Esophagus mucosa (tissue), 1 donor: ENCODE measurements at regions not wholly inside any gene's neighbourhood (a gene's known extent, or its start where the extent isn't known, plus 50 kb on each side); places are given as distances from the start of the nearest gene placed in this dataset.

Source experiments
- ATAC-seq: fragments of 200-7000 bp; cut with Tn5 transposase; one replicate; pipeline ENCODE4 v1.9.1; 2020
- donor health status: DM: yes; HTN: yes; CAD: no.

DNA sequence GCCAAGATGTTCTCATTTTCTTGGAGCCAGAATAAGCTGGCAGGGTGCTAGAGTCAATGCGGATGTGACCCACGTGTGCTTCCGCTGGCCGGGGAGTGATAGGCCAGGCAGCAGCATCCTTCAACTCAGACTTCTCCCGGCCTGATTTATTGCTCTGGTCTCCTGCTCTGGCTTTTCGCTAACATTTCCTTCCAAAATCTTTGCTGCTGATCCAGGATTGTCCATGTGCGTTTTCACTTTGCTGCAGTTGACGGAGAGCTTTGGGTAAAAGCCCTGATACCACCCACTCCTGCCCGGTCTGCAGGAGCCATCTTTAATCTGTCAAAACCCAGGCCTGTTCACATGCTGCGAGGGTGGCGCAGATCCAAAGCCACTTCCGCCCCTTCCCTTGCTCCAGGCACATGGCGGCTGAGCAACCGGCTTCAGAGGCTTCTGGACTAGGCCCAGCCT is 106.8 kb downstream of the CYP26A1 start:
- ATAC-seq, result no peak

DNA sequence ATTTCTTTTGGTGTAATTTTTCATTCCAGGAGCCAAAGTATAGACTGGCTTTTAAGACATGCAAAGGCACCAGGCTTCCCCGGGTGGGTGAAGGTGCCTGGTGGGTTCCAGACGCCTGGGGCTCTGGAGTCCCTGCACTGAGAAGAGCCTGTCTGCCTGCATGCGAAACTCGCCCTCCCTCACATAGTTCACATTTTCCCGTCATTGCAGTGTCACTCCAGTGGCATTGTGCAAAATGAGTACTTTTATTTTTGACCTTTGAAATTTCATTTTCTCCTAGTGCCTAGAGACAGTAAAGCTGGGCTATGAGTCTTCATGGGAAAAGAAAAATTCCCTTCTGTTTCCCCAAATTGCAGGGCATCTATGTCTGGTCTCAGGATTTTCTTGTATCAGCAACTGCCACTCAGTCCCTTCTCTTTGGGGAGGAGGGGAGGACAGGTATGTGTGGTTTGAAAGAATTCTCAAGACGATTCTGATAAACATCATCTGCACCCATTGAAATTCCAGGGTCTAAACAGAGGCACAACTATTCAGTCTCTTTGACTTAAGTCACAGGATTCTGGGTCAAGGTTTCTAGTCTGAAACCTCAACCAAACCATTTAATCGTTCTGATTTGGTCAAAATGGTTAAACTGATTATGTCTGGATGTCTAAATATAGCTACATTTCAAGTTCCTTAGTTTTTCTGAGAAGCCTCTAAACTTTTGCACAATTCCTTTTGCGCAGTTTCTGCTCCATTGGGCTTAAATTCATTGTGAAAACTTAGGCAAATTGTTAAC is 107.8 kb downstream of the CYP26A1 start:
- no peak for ATAC-seq

DNA sequence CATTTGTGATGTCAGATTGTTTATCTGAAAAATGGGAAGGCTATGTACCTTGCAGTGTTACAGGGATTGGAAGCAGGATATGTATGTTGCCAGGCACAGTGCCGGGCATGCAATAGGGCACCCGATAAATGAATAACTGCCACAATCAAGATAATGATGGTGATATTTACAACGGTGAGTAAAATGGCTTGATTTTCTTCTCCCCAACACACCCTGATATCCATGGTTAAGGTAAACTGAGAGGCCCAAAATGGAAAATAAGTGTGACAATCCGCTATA is 108.3 kb downstream of the CYP26A1 start:
- ATAC-seq, result no peak

DNA sequence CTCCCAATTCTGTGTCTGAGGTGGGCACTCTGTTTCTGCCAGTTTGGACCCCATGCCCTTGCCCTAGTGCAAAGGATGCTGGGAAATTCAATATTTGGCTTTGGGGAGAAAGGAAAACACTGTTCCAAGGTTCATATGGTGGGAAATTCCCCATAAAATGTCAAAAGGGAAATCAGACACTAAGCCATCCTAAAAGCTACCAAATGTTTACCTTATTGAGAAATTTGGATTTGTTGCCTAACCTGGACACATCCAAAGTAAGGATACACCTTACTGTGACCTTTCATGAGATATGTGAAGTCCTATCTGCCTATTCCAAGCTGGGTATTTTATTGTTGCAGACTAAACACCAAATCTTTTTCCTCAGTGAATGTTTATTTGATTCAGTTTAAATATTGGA is 109.1 kb downstream of the CYP26A1 start:
- ATAC-seq, result no peak

DNA sequence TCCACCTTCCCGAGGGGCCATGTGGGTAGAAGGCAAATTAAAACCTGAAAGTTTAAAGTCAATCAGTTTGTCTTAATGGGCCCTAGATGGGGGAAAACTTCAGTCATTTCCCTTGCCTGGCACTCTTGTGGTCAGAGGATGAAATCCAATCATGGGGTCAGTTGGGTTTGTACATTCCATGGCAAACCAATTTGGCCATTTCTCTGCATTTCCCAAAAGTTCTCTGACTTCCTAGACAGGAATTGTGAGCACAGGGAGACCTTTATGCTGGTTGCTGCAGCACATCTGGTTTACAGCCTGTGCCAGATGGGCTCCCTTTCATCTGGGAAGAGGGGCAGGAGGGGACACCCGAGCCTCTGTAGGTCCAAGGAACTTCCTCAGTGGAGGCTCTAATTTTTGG is 113.0 kb downstream of the CYP26A1 start:
- no peak for ATAC-seq

DNA sequence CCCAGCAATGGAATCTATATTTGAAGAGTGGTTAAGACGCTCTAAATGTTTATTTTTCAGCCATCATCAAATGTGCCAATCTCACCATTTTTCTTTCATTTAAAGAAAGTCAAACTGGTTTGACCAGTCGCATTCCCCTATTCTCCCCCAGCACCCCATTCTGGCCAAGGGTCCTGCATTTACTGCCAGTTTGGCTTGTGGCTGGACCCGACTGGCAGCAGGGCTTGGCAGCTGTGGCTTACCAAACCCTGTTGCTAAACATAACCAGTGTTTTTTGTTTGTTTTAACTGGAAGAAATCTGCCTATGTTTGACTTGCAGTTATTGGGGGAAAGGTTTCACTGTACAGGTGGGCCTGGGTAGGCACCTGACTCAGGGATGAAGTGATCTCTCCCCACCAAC is 116.3 kb downstream of the CYP26A1 start:
- no peak for ATAC-seq

DNA sequence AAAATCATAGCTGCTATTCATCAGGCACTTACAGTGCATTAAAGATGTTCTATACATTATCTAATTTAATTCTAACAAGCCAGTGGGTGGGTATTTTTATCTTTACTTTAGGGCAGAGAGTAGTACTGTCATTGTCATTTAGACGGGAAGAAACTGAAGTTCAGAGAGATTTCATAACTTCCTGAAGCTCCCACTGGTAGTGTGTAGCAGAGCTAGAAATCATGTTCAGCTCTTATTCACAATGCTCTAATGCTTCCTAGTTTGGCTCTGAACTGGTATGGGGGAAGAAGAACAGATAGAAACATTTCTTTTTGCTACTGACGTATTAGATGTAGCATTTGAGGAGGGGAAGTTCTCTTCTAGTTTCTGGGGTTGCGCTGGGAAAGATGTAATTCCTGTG is 116.7 kb downstream of the CYP26A1 start:
- ATAC-seq, result no peak

DNA sequence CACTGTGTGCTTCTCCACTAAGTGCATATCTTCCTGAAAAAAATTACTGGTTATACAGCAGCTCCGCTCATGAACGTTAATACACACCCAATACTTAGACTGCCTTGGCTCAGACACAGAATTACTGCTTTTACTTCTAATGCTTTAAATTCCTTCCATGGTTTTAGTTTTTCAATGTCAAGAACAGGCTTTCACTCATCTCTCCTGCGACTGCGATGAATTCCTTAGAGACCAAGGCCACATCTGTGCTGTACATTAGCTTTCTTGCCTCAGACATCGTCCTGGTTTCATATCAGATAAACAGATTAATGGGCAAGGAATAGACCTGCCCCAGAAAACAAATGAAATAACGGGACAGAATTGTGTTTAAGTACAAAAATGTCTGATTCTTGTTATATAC is 120.2 kb downstream of the CYP26A1 start:
- ATAC-seq, result no peak

DNA sequence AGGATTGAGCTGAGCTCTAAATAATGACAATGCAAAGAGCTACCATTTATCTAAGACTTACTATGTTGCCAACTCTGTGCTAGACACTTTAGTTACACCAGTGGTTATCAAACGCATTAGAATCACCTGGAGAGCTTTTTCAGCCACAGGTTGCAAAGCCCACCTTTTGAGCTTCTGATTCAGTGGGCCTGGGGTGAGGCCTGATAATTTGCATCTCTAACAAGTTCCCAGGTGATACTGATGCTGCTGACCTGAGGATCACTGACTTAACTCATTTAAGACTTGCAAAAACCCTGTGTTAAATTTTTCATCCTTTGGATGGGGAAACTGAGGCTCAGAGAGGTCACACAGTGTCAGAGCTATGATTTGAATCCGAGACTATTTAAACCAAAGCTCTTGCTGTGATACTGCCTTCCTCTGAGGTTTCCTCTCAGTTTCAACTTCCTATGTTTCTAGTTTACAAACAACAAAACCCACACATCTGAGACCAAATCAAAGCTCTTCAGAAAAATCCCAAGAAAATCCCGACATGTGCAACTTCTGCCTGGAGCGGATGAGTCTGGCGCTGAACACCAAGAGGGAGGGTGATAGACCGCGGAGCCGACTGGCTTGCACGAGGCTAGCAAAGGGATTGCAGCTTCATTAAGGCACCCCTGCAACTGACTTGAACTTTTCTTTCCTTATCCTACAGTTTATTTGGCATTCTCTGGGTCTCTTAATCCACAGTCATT is 124.9 kb downstream of the CYP26A1 start:
- ATAC-seq, result no peak

DNA sequence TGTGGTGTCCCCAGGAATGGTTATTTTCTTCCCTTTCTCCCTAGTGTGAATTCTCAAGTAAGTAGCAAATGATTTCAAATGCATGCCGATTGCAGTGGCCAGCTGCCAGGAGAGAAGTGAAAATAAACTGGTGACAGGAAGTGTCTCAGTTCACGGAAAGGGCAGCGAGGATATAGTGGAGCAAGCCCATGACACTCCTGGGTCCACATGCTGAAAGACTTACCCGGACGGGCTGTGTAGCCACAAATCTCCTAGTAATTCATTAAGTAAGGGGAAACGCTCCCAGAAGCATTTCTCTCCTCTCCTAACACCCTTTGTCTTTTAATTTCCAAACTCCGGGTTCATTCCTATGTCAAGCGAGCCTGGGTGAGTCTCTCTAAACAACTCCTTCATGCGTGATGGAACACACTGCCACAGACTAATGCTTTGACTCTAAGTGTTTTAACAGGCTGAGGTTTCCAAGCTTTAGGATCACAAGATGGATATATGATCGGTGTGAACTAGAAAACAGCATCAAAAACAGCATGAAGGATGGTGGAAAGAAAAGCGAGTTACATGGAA is 125.6 kb downstream of the CYP26A1 start:
- ATAC-seq, result peak; percentile 62

DNA sequence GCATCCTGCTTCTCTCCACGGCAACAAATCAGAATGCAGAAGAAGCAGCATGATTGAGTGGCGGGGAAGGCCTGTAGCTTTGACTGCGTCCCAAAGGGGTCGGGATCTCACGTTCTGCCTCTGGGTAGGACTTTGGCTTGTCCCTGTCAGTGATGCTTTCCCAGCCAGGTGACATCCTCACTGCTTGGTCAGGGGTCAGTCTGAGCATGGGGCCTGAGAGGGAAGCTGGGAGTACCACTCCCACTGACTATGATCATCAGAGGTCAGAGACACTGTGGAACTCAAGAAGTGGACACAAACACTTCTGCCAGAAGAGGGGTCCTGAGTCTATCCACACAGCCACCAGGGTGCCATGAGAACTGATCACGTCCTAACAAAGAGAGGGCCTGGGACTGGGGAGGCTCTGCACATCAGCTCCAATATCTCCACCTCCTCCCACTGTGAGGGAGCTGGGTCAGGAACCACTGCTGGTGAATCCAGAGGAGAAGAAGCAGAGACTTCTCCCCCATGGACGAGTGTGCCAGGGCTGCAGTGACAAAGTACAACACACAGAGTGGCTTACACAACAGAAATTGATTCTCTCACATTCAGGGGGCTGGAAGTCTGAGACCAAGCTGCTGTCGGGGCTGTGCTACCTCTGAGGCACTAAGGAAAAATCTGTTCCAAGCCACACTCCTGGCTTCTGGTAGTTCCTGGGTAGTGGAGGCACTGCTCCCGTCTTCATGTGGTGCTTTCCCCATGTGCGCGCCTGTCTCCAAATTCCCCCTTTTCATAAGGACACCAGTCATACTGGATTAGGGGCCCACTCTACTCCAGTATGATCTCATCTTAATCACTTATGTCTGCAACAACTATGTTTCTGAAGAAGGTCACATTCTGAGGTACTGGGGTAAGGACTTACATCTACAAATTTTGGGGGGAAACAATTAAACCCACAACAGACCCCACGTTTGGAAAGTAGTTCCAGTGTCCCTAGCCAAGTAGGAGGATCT is 131.1 kb downstream of the CYP26A1 start:
- ATAC-seq, result no peak

DNA sequence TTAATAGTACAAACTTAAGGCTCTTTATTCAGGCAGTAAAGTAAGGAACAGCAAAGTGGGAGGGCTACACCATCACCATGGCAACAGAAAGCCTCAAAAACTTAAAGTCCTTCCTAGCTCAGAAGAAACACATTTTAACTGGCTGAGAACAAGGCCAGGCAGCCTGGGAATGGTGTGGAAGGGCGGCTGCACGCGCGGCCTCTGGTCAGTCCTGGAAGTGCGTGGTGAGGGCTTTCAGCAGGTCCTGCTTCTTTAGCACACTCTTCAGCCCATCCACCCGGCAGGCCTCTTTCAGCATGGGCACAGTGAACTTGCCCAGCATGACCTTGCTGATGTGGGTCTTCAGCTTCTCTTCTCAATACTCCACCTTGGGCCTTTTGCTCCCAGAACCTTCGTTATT is 133.0 kb downstream of the CYP26A1 start:
- no peak for ATAC-seq

DNA sequence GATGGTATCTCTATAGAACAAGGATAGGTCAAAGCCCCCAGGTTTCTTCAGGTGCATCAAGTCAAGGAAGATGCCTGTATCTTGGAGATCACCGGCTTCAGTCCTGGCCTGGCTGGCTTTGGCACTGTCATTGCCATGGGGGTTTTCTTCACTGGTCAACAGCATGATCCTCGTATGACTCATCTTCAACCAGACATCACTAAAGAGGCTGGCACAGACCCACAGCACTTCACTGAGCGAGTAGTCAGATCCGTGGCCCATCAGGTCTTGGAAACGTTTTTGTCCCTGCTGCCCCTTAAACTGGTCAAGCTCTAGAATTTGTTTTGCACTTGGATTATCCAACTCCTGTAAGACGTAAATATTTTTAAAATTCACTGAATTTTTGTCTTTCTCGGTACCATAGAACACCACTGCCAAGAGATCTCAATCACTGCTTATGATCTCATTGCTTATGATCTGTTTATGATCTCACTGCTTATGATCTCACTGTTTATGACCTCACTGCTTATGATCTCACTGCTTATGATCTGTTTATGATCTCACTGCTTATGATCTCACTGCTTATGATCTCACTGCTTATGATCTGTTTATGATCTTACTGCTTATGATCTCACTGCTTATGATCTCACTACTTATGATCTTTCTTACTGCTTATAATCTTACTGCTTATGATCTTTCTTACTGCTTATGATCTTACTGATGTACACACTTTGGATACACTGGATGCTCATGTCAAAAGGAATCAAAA is 135.2 kb downstream of the CYP26A1 start:
- ATAC-seq, result no peak

DNA sequence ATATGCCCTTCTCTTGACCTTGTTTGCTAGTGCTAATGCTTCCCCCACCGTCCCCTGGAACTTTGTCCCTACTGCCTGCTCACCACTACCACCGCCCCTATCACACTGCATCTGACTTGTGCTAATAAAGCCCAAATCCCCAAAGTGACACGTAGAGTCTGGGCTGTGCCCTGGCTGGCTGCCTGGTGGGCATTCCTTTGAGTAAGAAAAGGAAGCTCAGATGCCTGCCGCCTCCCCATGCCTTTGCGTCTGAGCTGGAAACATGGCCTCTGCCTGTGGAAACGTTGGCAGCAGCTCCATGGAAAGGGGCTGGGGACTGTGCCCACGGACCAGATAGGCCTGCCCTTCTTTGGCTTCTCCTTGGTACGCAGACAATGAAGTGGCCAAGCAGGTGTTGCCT is 138.3 kb downstream of the CYP26A1 start:
- no peak for ATAC-seq

DNA sequence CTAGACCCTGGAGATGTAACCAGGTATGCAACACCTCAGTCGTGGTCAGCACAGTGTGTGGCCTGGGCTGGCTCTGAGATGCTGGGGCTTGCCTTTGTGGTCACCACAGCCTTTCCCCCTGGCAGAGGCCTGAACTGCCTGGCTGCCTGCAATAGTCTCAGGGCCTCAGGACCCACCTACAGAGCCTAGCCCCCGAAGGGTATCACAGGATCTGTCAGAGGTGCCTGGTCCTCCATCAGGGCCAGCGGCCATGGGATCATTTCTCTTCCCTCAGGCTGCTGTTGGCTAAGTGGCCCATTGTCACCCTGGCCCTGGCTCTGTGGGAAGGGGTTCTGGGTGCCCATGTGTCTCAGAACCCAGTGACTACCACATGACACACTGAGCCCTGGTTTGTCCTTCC is 141.6 kb downstream of the CYP26A1 start:
- ATAC-seq, result no peak

DNA sequence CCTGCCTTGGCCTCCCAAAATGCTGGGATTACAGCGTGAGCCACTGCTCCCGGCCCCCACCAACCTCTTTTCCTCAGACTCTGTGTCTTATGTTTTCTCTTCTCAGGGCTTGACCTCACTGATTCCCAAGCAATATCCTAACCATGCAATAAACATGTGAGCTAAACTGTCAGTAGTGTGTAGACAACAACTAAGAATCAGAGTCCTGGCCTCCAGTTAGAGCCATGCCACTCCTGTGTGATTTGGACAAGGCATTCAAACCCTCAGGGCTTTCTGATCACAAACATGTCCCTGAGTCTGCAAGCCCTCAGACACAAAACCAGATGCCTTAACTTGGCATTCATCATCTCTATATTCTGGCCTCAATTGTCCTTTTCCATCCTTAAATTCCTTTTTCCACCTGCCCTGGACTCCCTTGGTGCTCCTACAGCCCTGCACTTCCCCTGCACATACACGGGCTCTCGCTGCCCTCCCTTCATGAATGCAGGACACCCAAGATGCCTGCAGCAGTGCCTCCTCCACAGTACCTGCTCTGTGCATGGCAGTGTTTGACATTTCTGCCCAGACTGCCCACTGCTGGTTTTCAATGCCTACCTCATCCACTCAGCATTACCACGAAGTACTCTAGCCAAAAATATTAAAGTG is 142.8 kb downstream of the CYP26A1 start:
- no peak for ATAC-seq

DNA sequence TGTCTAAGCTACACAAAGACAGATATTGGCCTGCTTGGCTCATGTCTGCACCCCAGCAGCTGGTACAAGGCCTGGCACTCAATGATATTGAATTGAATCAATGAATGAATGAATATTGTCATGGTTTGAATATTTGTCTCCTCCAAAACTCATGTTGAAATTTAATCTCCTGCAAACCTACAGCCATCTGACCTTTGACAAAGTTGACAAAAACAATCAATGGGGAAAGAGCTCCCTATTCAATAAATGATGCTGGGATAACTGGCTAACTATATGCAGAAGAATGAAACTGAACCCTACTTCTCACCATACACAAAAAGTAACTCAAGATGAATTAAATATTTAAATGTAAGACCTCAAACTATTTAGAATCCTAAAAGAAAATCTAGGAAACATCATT is 144.7 kb downstream of the CYP26A1 start:
- ATAC-seq, result no peak

DNA sequence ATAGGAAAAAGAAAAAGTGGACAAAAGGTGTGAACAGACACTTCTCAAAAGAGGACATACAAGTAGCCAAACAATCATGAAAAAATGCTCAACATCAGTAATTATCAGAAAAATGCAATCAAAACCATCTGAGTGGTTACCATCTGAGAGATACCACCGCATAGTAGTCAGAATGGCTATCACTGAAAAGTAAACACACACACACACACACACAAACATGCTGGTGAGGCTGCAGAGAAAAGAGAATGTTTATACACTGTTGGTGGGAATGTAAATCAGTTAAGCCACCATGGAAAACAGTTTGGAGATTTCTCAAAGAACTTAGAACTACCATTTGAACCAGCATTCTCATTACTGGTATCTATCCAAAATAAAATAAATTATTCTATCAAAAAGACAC is 145.7 kb downstream of the CYP26A1 start:
- ATAC-seq, result no peak

DNA sequence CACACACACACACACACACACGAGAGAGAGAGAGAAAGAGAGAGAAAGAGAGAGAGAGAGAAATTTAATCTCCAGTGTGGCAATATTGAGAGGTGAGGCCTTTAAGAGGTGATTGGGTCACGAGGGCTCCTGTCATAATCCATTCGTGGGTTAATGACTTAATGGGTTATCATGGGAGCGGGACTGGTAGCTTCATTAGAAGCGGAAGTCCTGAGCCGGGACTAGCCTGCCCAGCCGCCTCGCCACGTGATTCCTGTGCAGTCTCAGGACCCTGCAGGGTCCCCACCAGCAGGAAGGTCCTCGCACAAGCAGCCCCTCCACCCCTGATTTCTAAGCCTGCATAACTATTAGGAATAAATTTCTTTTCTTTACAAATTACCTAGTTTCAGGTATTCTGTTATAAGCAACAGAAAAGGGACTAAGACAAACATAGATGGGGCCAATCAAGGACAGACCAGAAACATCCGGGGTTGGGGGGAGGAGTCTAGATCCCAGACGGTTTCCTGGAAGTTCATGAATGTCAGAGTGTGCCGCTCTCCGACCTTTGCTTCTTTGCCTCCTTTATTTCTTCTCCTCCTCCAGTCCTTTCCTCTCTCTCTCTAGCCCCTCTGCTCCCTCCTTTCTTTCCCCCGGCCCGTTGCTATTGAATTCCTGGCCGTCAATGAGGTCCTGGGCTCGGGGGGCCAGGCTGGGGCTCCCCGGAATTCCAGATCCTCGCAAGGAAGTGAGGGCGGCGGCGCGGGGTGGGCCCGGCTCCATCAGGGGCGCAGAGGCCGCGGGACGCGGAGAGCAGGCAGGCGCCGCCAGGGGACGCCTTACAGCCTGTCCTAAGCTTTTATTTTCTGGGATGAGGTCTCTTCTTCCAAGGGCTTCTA is 146.8 kb downstream of the CYP26A1 start:
- no peak for ATAC-seq

DNA sequence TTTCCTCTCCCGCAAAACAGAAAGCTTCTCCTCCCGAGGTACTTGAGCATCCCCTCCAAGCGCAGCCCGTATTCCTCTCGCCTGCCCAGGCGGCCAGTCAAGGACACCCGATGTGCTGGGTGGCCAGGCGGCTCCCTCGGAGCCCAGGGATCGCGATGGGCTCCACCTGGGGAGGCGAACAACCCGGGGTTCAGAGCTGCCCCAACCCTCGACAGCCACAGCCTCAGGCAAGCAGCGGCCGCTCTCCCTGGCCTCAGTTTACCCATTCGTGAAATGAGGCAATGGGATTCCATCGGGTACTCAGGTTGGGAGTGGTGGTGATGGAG is 147.4 kb downstream of the CYP26A1 start:
- no peak for ATAC-seq

DNA sequence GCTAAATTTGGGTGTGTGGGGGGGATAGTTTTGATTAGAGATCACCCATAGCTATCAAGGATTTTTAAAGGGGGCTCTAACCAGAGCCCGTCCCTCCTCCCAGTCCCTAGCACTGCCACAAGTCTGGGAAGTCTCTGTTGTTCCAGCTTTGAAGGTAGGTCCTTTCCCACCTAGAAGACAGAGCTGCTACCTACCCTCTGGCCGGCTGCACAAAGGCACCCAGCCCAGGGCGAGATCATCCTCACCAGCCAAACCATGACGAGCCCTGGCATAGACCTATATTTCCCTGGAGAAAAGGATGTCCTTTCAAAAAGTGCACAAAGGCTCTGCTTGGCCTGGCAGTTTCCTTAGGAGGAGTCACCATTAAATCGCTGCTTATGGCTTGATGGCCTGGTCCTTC is 147.8 kb downstream of the CYP26A1 start:
- no peak for ATAC-seq
